Ureter (tissue), 1 donor: ENCODE measurements at regions not wholly inside any gene's neighbourhood (a gene's known extent, or its start where the extent isn't known, plus 50 kb on each side); places are given as distances from the start of the nearest gene placed in this dataset.

Experiments
- DNase-seq: peaks from one replicate; pipeline ENCODE4 v3.0.0-alpha.2; 2020; ENCODE audit warnings: low spot score
- donor health status: DM: yes; HTN: yes; CAD: no.

DNA sequence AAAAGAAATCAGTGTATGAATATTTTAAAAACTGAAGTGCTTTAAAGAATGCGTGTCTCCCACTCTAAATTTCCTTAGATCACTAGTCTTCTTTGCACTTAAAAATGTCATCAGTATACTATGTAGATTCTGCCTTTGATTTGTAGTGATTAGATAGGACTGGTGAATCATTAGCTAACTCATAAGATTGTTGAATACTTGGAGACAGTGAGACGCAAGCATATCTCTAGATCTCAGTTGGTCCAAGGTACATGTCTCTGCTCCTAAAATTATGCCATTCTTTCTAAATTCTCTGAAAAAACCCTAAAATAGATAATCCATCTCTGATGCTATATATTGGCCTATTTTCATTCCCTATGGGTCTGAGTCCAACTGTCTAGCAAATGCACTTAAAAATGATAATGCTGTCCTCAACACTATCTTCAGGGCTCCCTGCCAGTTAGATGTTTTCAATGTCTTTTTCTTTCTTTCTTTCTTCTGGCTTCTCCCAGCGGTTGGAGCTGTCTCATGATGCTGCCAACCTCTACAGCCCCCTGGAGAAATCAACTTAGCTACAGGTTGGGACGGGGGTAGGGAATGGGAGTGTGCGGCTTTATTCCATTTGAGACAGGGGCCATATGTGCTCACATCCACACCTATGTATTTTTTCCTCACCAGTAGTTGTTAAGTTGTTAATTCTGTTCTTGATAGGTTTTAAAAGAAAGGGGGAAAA is 301.0 kb downstream of the NDFIP2 start:
- DNase-seq = no peak

GRCh38 chr13:79780240-79780639 is 299.3 kb downstream of the NDFIP2 start:
- DNase-seq = no peak

GRCh38 chr13:79779761-79780160 is 298.8 kb downstream of the NDFIP2 start:
- DNase-seq = no peak

DNA sequence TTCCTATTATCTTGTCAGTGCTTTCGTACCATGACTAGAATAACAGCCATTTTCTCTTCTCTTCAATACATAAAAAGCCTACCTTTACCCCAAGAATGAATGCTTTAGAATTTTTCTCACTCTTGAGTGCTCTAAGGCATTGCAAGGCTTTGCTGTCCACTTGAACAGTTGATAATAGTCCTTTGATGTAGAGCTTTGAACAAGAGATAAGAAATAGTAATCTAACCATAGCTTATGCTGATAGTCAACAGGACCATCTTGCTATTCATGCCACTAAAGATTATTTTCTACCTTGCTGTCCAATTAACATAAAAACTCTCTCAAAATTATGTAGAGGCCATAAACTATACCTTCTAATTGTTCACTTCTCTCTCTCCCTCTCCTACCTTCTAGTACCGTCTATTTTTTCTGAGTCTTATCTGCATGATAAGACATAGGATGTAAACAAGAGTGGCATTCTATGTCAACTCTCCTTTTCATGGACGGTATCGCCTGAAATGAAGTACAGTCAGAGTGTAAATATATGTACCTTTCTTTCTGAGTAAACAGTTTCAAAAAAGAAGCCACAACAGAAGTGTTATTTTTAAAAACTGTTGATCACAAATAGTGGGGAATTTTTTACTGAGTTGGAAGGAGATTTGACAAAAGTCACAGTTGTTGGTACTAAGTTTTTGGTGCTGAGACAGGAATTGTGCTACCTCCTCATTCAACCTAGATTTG is 297.9 kb downstream of the NDFIP2 start:
- no peak for DNase-seq

DNA sequence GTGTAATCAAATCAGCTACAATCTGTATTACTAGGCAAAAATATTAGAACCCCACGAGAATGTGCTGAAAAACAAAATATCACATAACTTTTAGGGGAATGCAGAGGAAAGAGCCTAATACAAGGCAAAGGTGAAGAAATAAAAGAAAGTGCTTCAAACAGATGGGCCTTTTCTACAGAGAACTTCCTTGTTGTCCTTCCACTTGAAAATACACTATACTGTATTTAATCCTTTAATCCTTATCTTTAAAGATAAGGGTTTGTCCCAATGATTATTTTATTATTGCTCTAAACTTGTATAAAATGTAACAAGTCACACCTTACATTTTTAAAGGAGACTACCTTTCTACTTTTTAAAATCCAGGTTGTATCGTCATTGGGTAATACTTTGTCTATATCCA is 296.5 kb downstream of the NDFIP2 start:
- DNase-seq = no peak

DNA sequence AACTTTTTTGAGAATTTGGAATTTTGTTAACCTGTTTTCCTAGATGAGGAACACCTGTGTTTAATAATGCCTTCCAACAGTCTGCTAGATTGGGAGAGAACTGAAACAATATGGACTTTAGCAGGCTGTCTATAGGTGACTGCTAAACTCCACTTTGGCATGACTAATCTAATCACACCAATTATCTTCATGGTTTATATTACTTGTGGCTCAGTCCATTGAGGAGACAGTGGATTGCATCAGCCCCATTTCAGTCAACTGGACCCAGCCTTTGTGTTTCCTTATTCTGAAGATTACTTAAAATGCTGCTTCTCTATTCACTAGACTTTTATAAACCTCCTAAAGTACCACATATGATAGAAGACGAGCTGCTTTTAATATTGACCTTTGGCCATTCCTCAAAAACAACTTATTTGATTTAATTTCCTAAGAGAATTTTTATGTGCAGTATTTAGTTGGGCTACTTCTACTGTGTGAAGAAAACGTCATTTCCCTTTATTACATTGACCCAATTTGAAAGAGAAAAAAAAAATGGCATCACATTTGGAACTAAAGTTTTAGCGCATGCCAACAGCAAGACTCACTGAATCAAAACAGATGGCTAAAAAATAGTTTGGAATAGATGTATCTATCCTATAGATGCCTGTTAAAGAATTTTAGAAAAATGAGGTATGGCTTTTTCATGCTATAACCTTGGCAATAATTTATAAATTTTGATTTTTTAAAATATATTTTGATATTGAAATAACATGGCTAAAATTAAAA is 295.8 kb downstream of the NDFIP2 start:
- no peak for DNase-seq

- peak; percentile 44 for DNase-seq
Measured at GRCh38 chr13:79775830-79776229, 294.9 kb downstream of the NDFIP2 start.

DNA sequence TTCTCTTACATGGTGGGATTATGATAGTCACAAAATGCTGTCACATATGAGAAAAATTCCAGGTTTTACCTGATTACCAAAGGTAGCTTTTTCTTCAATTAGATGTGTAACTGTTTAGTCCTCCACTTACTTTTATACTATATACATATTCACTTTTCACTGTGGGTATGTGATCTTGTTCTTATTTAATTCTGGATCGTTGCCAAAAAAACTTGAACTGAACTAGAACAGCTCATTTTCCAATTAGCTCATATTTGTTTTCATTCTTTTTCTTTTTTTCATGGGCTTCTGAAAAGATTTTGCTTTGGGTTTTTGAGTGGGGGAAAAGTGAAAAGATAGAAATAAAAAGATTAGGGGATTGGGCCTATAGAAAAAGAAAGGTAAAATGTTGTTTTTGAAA is 291.9 kb downstream of the NDFIP2 start:
- no peak for DNase-seq

GRCh38 chr13:79771493-79771892 is 290.5 kb downstream of the NDFIP2 start:
- no peak for DNase-seq

DNA sequence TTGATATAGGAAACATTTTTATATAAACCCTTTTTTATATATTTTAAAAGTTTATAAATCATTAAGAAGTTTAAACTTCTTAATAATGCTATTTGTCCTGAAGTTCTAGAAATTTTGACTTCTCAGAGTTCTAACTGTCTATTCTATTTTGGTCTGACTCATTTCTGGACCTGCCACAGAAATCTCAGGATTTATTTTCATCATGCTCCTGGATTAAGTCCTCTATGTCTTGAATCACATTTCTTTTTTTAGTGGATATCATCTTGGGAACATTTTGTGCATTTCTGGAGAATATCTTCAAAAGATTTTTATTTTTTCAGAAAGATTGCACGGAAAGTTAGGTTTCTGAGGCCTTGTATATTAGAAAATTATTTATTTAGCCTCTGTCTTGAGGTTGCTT is 289.1 kb downstream of the NDFIP2 start:
- DNase-seq = no peak

GRCh38 chr13:79767126-79767525 is 286.2 kb downstream of the NDFIP2 start:
- no peak for DNase-seq

DNA sequence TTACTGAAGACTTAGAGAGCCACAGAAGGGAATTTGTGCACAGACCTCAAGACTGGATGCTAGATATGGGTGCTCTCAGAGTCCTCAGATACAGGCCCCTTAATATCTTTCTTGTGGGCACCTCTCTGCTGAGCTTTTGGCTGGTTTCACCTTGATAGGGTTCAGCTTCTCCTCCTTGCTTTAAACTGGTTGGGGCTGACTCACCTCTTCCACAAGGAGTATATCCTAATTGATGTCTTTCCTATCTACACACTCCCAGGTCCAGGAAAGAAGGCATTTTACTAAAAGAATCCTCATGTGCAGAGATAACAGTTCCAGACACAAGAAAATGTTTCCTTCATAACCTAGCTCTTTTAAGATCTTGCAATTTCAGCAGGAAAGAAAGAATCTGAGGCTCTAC is 284.4 kb downstream of the NDFIP2 start:
- DNase-seq = no peak

- DNase-seq = no peak
Measured at GRCh38 chr13:79749984-79750551, 269.1 kb downstream of the NDFIP2 start.

- DNase-seq = no peak
Measured at GRCh38 chr13:79749566-79749965, 268.6 kb downstream of the NDFIP2 start.

DNA sequence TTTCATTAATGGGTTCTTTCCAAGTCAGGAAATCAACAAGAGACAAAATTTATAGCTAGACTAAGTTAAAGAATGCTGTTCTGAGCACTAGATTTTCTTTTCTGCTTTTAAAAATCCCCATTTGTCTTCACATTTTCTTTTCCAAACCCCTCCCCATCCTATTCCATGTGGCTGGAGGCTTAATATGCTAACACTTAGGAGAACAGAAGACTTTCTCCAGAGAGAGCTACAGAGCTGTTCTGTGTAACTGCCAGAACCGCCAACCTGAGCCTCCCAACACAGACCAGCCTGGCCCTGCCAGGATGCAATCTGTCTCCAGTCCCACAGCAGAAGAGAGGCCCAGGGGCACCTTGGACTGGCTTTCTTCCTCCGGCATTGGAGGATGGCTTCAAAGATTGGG is 264.1 kb downstream of the NDFIP2 start:
- no peak for DNase-seq

DNA sequence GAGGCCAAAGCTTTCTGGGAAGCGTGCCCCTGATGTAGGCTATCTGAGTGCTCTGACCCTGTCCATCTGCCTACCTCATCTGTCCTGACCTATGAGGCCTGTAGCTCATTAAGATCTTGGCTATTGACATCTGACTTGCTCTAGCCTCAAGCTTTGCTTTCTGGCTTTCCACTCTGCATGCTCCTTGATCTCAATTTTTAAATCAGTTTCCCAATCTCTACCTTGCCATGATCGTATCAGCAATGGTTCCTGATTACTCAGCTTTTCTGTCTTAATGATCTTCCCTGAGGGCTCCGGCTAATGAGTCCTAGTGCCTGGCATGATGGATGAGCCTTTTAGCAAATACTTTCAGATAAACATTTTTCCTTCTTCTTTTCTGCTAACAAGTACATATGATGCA is 262.0 kb downstream of the NDFIP2 start:
- DNase-seq = no peak

GRCh38 chr13:79740991-79741390 is 260.0 kb downstream of the NDFIP2 start:
- DNase-seq = no peak

GRCh38 chr13:79736356-79736755 is 255.4 kb downstream of the NDFIP2 start:
- no peak for DNase-seq

DNA sequence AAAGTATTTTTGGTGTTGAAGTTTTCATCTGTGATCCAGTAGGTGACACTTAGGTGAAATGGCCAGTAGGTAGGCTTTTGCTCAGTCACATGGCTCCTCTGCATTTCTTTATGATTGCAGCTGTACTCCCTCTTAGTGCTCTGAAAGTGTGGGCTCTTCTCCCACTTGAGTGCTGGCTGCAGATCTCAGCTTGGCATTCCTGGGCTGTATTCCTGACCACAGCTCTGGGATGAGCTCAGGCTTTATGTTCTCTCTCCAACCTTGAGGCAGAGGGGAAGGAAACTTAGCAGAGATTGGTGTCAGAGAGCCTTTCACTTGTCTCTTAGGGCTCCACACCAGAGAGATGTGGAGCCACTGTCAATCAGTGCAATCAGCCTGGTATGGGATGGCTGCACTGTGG is 254.3 kb downstream of the NDFIP2 start:
- no peak for DNase-seq

DNA sequence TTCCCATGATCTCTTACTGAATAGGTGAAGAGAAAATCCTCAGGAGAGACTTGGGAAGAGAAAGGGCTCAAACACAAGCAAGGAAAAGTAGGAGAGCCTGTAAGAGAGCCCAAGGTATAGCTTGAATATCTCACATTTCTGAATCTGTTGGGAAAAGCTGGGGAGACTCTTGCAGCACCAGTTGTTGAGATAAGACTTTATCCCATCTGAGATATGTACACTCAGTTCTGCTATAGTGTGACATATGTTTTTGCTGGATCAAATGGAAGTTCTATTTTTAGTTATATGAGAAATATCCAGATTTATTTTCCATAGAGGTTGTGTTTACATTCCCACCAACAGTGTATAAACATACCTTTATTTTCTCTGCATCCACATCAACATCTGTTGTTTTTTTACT is 246.1 kb downstream of the NDFIP2 start:
- DNase-seq = no peak

DNA sequence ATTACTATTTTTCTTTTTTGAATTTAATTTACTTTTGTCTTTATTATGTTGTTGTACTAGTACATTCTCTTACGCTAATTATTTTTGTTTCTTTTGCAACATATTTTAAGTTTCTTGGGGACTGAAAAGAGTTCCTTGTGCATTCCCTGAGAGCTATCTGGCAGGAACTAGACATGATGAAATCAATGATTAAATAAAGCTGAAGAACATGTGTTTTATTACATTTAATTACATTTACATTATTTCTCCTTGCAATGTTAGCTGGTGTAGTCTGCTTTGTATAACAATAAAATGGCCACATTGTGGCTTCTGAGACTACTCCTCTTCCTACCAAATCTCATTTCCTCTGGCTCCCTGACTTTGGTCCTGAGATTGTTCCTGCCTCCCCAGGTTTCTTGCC is 244.9 kb downstream of the NDFIP2 start:
- DNase-seq = no peak

DNA sequence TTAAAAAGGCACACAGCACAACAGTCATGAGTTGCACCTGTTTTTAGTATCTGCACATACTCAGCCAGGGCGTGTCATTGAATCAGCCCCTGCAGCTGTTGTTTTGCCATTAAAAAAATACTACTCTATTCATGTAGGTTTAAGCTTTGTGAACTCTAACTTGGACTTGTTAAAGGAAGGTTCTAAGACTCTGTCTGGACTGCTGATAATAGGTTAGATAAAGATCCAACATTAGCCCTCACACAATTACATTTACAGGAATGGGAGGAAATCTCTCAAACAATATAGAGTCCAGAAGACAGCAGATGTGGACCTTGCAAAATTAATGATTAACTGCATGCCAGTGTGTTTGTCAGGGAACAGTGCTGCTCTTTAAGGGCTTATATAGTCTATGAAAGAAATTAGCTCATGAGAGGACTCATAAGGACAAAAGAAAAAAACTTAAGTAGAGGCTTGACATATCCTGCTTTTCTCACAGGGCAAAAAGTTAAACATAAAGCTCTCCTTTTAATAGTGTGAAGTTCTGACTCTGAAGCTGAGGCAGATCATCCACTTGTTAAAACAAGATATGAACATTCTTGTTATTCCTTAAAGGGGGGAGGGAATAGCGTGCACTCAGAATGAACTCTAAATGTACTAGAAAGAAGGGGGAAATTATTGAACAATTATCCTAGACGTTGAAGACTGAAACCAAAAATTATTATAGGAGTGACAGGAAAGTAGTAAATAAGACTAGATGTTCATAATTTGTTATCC is 243.6 kb downstream of the NDFIP2 start:
- no peak for DNase-seq
